ENCODE measurements at regions not wholly inside any gene's neighbourhood (a gene's known extent, or its start where the extent isn't known, plus 50 kb on each side); places are given as distances from the start of the nearest gene placed in this dataset.
"Not testable (repeated sequence)": the region's sequence is repeated elsewhere in the genome, so short reads cannot be mapped to it uniquely, and the experiment has no call there.

GRCh38 chr6:144675231-144675861 lies 390.2 kb downstream of the UTRN start:
- Histone ChIP-seq H3K27ac (no peak overlapping the region), H3K4me3 (no peak overlapping the region), H3K4me1 (replicated peaks in 1 of 2) (no peaks in the 10 kb centered on the region)
- WGBS, 10 experiments: 60 to 100% (median 100%) methylated on average over 1 to 6 of the region's 6 CpGs
- no peak for ATAC-seq (replicated peaks in 6 of 8)
- in situ Hi-C loops (cut with MboI; ENCODE audit: low pct_unique_long_range_greater_than_20kb in 2 of 9, low sequenced_read_pairs in 9 of 9, unreplicated experiment in 9 of 9): no loop called here

- ATAC-seq (replicated peaks in 6 of 8); H3K4me3 ChIP-seq; H3K27ac ChIP-seq; in situ Hi-C loops (cut with MboI; ENCODE audit: low pct_unique_long_range_greater_than_20kb in 2 of 9, low sequenced_read_pairs in 9 of 9, unreplicated experiment in 9 of 9); H3K4me1 ChIP-seq (replicated peaks in 1 of 2): not testable (repeated sequence)
- WGBS, 10 experiments: 86 to 100% (median 96%) methylated on average over 1 to 3 of the region's 3 CpGs
These were observed 391.2 kb downstream of the UTRN start for GRCh38 chr6:144676310-144676709.

- in situ Hi-C loops (cut with MboI; ENCODE audit: low pct_unique_long_range_greater_than_20kb in 2 of 9, low sequenced_read_pairs in 9 of 9, unreplicated experiment in 9 of 9); ATAC-seq (replicated peaks in 6 of 8); H3K27ac ChIP-seq; H3K4me1 ChIP-seq (replicated peaks in 1 of 2); H3K4me3 ChIP-seq: not testable (repeated sequence)
- WGBS, 10 experiments: 90 to 100% (median 100%) methylated on average over 1 to 3 of the region's 4 CpGs; no CpG with 5 or more reads in 5 of the 10 experiments
These were observed 392.1 kb downstream of the UTRN start for GRCh38 chr6:144677263-144677662.

- no peak overlapping the region for H3K27ac ChIP-seq
- no peak overlapping the region for H3K4me3 ChIP-seq
- ATAC-seq (replicated peaks in 6 of 8): peak in 1 of 8 experiments; percentile 45
- in situ Hi-C loops (cut with MboI; ENCODE audit: low pct_unique_long_range_greater_than_20kb in 2 of 9, low sequenced_read_pairs in 9 of 9, unreplicated experiment in 9 of 9): no loop called here
- no peaks in the 10 kb centered on the region for H3K4me1 ChIP-seq (replicated peaks in 1 of 2)
- 20 to 100% (median 100%) methylated on average over 1 of the region's 1 CpG; no CpG with 5 or more reads in 5 of the 10 experiments for WGBS, 10 experiments
These were observed 393.7 kb downstream of the UTRN start for GRCh38 chr6:144678844-144679243.

GRCh38 chr6:144681334-144681733 lies 396.2 kb downstream of the UTRN start:
- WGBS, 10 experiments: 50 to 100% (median 100%) methylated on average over 1 to 3 of the region's 3 CpGs; no CpG with 5 or more reads in 1 of the 10 experiments
- no peak for ATAC-seq (replicated peaks in 6 of 8)
- Histone ChIP-seq H3K4me3 (no peak overlapping the region), H3K4me1 (replicated peaks in 1 of 2) (no peaks in the 10 kb centered on the region), H3K27ac (no peak overlapping the region)
- in situ Hi-C loops (cut with MboI; ENCODE audit: low pct_unique_long_range_greater_than_20kb in 2 of 9, low sequenced_read_pairs in 9 of 9, unreplicated experiment in 9 of 9): no loop called here

- Histone ChIP-seq H3K27ac (no peak overlapping the region), H3K4me3 (no peak overlapping the region), H3K4me1 (replicated peaks in 1 of 2) (no peaks in the 10 kb centered on the region)
- 61 to 100% (median 89%) methylated on average over 1 to 6 of the region's 6 CpGs for WGBS, 10 experiments
- no peak for ATAC-seq (replicated peaks in 6 of 8)
- in situ Hi-C loops (cut with MboI; ENCODE audit: low pct_unique_long_range_greater_than_20kb in 2 of 9, low sequenced_read_pairs in 9 of 9, unreplicated experiment in 9 of 9): no loop called here
These were observed 398.3 kb downstream of the UTRN start for GRCh38 chr6:144683216-144684070.

GRCh38 chr6:144688713-144689112 lies 403.6 kb downstream of the UTRN start:
- H3K4me1 ChIP-seq (replicated peaks in 1 of 2): no peaks in the 10 kb centered on the region
- in situ Hi-C loops (cut with MboI; ENCODE audit: low pct_unique_long_range_greater_than_20kb in 2 of 9, low sequenced_read_pairs in 9 of 9, unreplicated experiment in 9 of 9): no loop called here
- no peak overlapping the region for H3K4me3 ChIP-seq
- H3K27ac ChIP-seq: no peak overlapping the region
- no peak for ATAC-seq (replicated peaks in 6 of 8)

GRCh38 chr6:144689503-144690040 lies 404.4 kb downstream of the UTRN start:
- whole genome bisulfite sequencing, 10 experiments: 80% methylated on average over 2 of the region's 3 CpGs; no CpG with 5 or more reads in 9 of the 10 experiments
- in situ Hi-C loops (cut with MboI; ENCODE audit: low pct_unique_long_range_greater_than_20kb in 2 of 9, low sequenced_read_pairs in 9 of 9, unreplicated experiment in 9 of 9): no loop called here
- ATAC-seq (replicated peaks in 6 of 8): no peak
- Histone ChIP-seq H3K27ac (no peak overlapping the region), H3K4me3 (no peak overlapping the region), H3K4me1 (replicated peaks in 1 of 2) (no peaks in the 10 kb centered on the region)

GRCh38 chr6:144690133-144690532 lies 405.0 kb downstream of the UTRN start:
- 80% methylated on average over 1 of the region's 1 CpG; no CpG with 5 or more reads in 9 of the 10 experiments for WGBS, 10 experiments
- Histone ChIP-seq H3K4me1 (replicated peaks in 1 of 2) (no peaks in the 10 kb centered on the region), H3K27ac (no peak overlapping the region), H3K4me3 (no peak overlapping the region)
- ATAC-seq (replicated peaks in 6 of 8): peak in 3 of 8 experiments; percentile 26 to 98 (median 46)
- in situ Hi-C loops (cut with MboI; ENCODE audit: low pct_unique_long_range_greater_than_20kb in 2 of 9, low sequenced_read_pairs in 9 of 9, unreplicated experiment in 9 of 9): no loop called here

- in situ Hi-C loops (cut with MboI; ENCODE audit: low pct_unique_long_range_greater_than_20kb in 2 of 9, low sequenced_read_pairs in 9 of 9, unreplicated experiment in 9 of 9): no loop called here
- H3K27ac ChIP-seq: no peak overlapping the region
- no peaks in the 10 kb centered on the region for H3K4me1 ChIP-seq (replicated peaks in 1 of 2)
- ATAC-seq (replicated peaks in 6 of 8): peak in 1 of 8 experiments; percentile 23
- WGBS, 10 experiments: 38 to 100% (median 100%) methylated on average over 1 to 2 of the region's 4 CpGs; no CpG with 5 or more reads in 1 of the 10 experiments
- no peak overlapping the region for H3K4me3 ChIP-seq
These were observed 405.5 kb downstream of the UTRN start for GRCh38 chr6:144690666-144691065.

GRCh38 chr6:144692050-144692449 lies 406.9 kb downstream of the UTRN start:
- ATAC-seq (replicated peaks in 6 of 8); H3K4me1 ChIP-seq (replicated peaks in 1 of 2); in situ Hi-C loops (cut with MboI; ENCODE audit: low pct_unique_long_range_greater_than_20kb in 2 of 9, low sequenced_read_pairs in 9 of 9, unreplicated experiment in 9 of 9); H3K4me3 ChIP-seq; H3K27ac ChIP-seq: not testable (repeated sequence)
- WGBS, 10 experiments: 83 to 100% (median 100%) methylated on average over 1 of the region's 1 CpG; no CpG with 5 or more reads in 3 of the 10 experiments

- H3K27ac ChIP-seq: no peak overlapping the region
- no peak overlapping the region for H3K4me3 ChIP-seq
- ATAC-seq (replicated peaks in 6 of 8): no peak
- 40 to 100% (median 91%) methylated on average over 1 to 3 of the region's 3 CpGs for WGBS, 10 experiments
- H3K4me1 ChIP-seq (replicated peaks in 1 of 2): peaks cover 0 to 5% of the 10 kb centered on the region in 2 donors
- in situ Hi-C loops (cut with MboI; ENCODE audit: low pct_unique_long_range_greater_than_20kb in 2 of 9, low sequenced_read_pairs in 9 of 9, unreplicated experiment in 9 of 9): no loop called here
These were observed 410.9 kb downstream of the UTRN start for GRCh38 chr6:144695858-144696533.

All from motor neuron (in vitro differentiated cells).